HEK293 (cell line): ENCODE measurements at regions not wholly inside any gene's neighbourhood (a gene's known extent, or its start where the extent isn't known, plus 50 kb on each side); places are given as distances from the start of the nearest gene placed in this dataset.

Source experiments
- CTCF ChIP-seq: fragments of 450-650 bp; formaldehyde crosslinking; IDR thresholded peaks from 2 replicates; pipeline ENCODE4 v1.5.1; 2016; ENCODE audit warnings: missing biosample characterization, missing genetic modification characterization
- MYNN ChIP-seq: fragments of 450-650 bp; formaldehyde crosslinking; IDR thresholded peaks from 2 replicates; pipeline ENCODE4 v1.5.1; 2016; ENCODE audit warnings: missing biosample characterization, missing genetic modification characterization, borderline replicate concordance
- REST ChIP-seq: fragments of 450-650 bp; formaldehyde crosslinking; IDR thresholded peaks from 2 replicates; pipeline ENCODE4 v1.5.1; 2016; ENCODE audit warnings: missing biosample characterization, missing genetic modification characterization
- TSHZ1 ChIP-seq: fragments of 450-650 bp; formaldehyde crosslinking; IDR thresholded peaks from 2 replicates; pipeline ENCODE4 v1.5.1; 2016; ENCODE audit warnings: missing biosample characterization, missing genetic modification characterization, borderline replicate concordance
- ZBTB10 ChIP-seq: fragments of 450-650 bp; formaldehyde crosslinking; IDR thresholded peaks from 2 replicates; pipeline ENCODE4 v1.5.1; 2016; ENCODE audit warnings: missing biosample characterization, missing genetic modification characterization
- ZBTB7A ChIP-seq: fragments of 450-650 bp; formaldehyde crosslinking; IDR thresholded peaks from 2 replicates; pipeline ENCODE4 v1.5.1; 2016; ENCODE audit warnings: low read depth, missing biosample characterization, missing genetic modification characterization
- ZFP3 ChIP-seq: fragments of 450-650 bp; formaldehyde crosslinking; IDR thresholded peaks from 2 replicates; pipeline ENCODE4 v1.5.1; 2016; ENCODE audit warnings: low read depth, missing biosample characterization, missing genetic modification characterization
- ZNF274 ChIP-seq, 2 experiments: fragments of 200-500 bp in 1 of 2; fragments of 450-650 bp in 1 of 2; sonication (Bioruptor generic) in 1 of 2; formaldehyde crosslinking in 1 of 2; IDR thresholded peaks; 2 replicates each; pipeline versions ENCODE4 v1.5.1 to v1.6.1; 2014 to 2016; ENCODE audit warnings: borderline replicate concordance in 1 of 2, inconsistent platforms in 1 of 2, low read length in 1 of 2, missing biosample characterization in 1 of 2, missing genetic modification characterization in 1 of 2
- ZNF394 ChIP-seq: fragments of 450-650 bp; formaldehyde crosslinking; IDR thresholded peaks from 2 replicates; pipeline ENCODE4 v1.5.1; 2016; ENCODE audit warnings: missing biosample characterization, missing genetic modification characterization, mild to moderate bottlenecking, moderate library complexity, borderline replicate concordance
- ZNF426 ChIP-seq: fragments of 450-650 bp; formaldehyde crosslinking; IDR thresholded peaks from 2 replicates; pipeline ENCODE4 v1.5.1; 2017; ENCODE audit warnings: missing biosample characterization, missing genetic modification characterization, mild to moderate bottlenecking, inconsistent platforms, moderate library complexity
- ZNF501 ChIP-seq: fragments of 450-650 bp; formaldehyde crosslinking; IDR thresholded peaks from 2 replicates; pipeline ENCODE4 v1.5.1; 2016; ENCODE audit warnings: missing biosample characterization, missing genetic modification characterization
- ZNF785 ChIP-seq: fragments of 450-650 bp; formaldehyde crosslinking; IDR thresholded peaks from 2 replicates; pipeline ENCODE4 v1.5.1; 2016; ENCODE audit warnings: missing biosample characterization, missing genetic modification characterization

- TF ChIP-seq ZNF274 (IDR thresholded peaks at IDR 0.05; ENCODE audit: low read length) (no peak), ZNF274 (tag by site-specific recombination; IDR thresholded peaks at IDR 0.05; ENCODE audit: borderline replicate concordance) (no peak), ZBTB7A (no peak), MYNN (no peak), ZNF394 (no peak), CTCF (no peak), ZBTB10 (tag by site-specific recombination) (no peak), REST (tag by site-specific recombination) (no peak), ZFP3 (tag by site-specific recombination) (no peak), ZNF426 (tag by site-specific recombination) (no peak), ZNF501 (no peak), ZNF785 (tag by site-specific recombination) (no peak), TSHZ1 (tag by site-specific recombination) (no peak)
Observed at GRCh38 chr7:131691454-131692130, 135.2 kb upstream of the PODXL start.
